ENCODE measurements at regions not wholly inside any gene's neighbourhood (a gene's known extent, or its start where the extent isn't known, plus 50 kb on each side); places are given as distances from the start of the nearest gene placed in this dataset.

GRCh38 chr17:71470062-71470461 is 650.8 kb upstream of the SOX9 start:
- H3K27me3 ChIP-seq (ENCODE audit: control insufficient read depth, extremely low read depth, insufficient read depth, low read length), result no peaks in the 10 kb centered on the region

DNA sequence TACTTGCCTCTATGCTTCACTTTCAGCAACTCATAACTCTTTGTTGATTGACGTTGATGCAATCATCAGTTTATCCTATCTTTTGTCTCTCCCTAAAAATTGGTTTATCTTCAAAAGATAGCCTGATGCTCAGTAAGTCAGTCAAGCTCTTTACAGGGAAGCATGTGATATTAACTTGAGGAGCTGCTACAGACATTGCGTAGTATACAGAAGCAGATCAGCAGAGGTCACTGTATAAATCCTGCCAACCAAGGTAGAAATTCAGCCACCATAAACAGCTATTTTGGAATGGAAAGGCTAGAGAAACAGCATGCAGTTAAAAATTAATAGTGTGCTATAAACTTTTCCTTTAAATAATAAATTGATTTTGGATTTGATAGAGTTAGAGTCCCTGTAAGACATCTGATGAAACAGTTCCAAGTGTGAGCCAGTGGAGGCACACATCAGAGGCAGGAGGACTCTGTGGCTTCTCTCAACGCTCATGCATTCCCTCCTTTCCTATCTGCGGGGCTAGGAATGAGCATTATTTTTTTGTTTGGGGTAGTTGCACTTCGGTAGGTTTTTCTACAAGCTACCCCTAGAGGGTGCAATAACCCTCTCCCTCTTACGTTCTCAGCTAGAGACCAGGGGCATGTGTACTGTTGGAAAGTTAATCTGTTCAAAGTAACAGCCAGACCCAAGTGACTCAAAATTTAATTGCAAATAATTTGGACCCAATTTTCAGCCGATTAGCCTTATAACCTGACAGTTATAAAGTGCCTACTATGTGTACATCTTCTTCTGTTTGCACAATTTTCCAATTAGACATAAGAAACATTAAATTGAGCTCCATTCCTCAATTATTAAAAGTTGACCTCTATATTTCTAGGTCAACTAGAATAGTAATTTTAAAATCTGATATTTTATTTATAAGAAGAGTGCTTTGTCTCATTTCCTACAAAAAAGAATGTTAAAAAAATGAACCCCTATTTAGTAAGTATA is 647.7 kb upstream of the SOX9 start:
- H4K20me1 ChIP-seq (ENCODE audit: control insufficient read depth, extremely low read depth, insufficient read depth, low read length), result no peaks in the 10 kb centered on the region
- TF ChIP-seq, protein P1, sequence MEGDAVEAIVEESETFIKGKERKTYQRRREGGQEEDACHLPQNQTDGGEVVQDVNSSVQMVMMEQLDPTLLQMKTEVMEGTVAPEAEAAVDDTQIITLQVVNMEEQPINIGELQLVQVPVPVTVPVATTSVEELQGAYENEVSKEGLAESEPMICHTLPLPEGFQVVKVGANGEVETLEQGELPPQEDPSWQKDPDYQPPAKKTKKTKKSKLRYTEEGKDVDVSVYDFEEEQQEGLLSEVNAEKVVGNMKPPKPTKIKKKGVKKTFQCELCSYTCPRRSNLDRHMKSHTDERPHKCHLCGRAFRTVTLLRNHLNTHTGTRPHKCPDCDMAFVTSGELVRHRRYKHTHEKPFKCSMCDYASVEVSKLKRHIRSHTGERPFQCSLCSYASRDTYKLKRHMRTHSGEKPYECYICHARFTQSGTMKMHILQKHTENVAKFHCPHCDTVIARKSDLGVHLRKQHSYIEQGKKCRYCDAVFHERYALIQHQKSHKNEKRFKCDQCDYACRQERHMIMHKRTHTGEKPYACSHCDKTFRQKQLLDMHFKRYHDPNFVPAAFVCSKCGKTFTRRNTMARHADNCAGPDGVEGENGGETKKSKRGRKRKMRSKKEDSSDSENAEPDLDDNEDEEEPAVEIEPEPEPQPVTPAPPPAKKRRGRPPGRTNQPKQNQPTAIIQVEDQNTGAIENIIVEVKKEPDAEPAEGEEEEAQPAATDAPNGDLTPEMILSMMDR (optimal IDR thresholded peaks at IDR 0.05 in 1 of 3, IDR thresholded peaks at IDR 0.05 in 1 of 3, conservative IDR thresholded peaks at IDR 0.05 in 1 of 3; ENCODE audit: extremely low read depth in 1 of 3, insufficient read depth in 2 of 3, low read length in 3 of 3), result peak; percentile 61 to 80 (median 66)
- TF ChIP-seq EZH2 (IDR thresholded peaks at IDR 0.05; ENCODE audit: low read length), result no peak
- DNase-seq (ENCODE audit: low read depth, low spot score) (peak; percentile 21), FAIRE-seq (peak; percentile 89)
- peaks cover 8% of the 10 kb centered on the region for H3K4me1 ChIP-seq (ENCODE audit: control insufficient read depth, extremely low read depth, insufficient read depth, low read length)
- H3K27ac ChIP-seq (ENCODE audit: control insufficient read depth, insufficient read depth, low read length), result no peak overlapping the region
- no peaks in the 10 kb centered on the region for H3K79me2 ChIP-seq (ENCODE audit: control insufficient read depth, insufficient read depth, low read length)
- H3K27me3 ChIP-seq (ENCODE audit: control insufficient read depth, extremely low read depth, insufficient read depth, low read length), result no peaks in the 10 kb centered on the region
- dilution Hi-C loops (cut with MboI; ENCODE audit: extremely low pct_ligation_motif_present, low sequenced_read_pairs), result no loop called here
- H3K9me3 ChIP-seq (ENCODE audit: control insufficient read depth, low read depth, low read length), result no peaks in the 10 kb centered on the region
- H3K4me3 ChIP-seq (ENCODE audit: control insufficient read depth in 2 of 3, extremely low read depth in 1 of 3, insufficient read depth in 2 of 3, low read depth in 1 of 3, low read length in 3 of 3), result no peak overlapping the region
- no peak overlapping the region for H3K4me2 ChIP-seq (ENCODE audit: control insufficient read depth, extremely low read depth, insufficient read depth, low read depth, low read length)
- no peak overlapping the region for H3K9ac ChIP-seq (ENCODE audit: control insufficient read depth, extremely low read depth, insufficient read depth, low read length)
- H3K36me3 ChIP-seq (ENCODE audit: control insufficient read depth in 2 of 2, extremely low read depth in 1 of 2, insufficient read depth in 2 of 2, low read length in 2 of 2), result no peaks in the 10 kb centered on the region
- H3K9me1 ChIP-seq (ENCODE audit: control insufficient read depth, extremely low read depth, insufficient read depth, low read length), result no peaks in the 10 kb centered on the region
- peak overlapping the region; percentile 43 for H2AFZ ChIP-seq (ENCODE audit: control insufficient read depth, low read length)

More at GRCh38 chr17:71470062-71470461, 650.8 kb upstream of the SOX9 start:
- Histone ChIP-seq H3K9me3 (ENCODE audit: control insufficient read depth, low read depth, low read length) (no peaks in the 10 kb centered on the region), H3K9ac (ENCODE audit: control insufficient read depth, extremely low read depth, insufficient read depth, low read length) (no peak overlapping the region), H3K36me3 (ENCODE audit: control insufficient read depth in 2 of 2, extremely low read depth in 1 of 2, insufficient read depth in 2 of 2, low read length in 2 of 2) (no peaks in the 10 kb centered on the region), H4K20me1 (ENCODE audit: control insufficient read depth, extremely low read depth, insufficient read depth, low read length) (no peaks in the 10 kb centered on the region), H2AFZ (ENCODE audit: control insufficient read depth, low read length) (no peak overlapping the region), H3K4me2 (ENCODE audit: control insufficient read depth, extremely low read depth, insufficient read depth, low read depth, low read length) (no peak overlapping the region), H3K9me1 (ENCODE audit: control insufficient read depth, extremely low read depth, insufficient read depth, low read length) (no peaks in the 10 kb centered on the region), H3K4me3 (ENCODE audit: control insufficient read depth in 2 of 3, extremely low read depth in 1 of 3, insufficient read depth in 2 of 3, low read depth in 1 of 3, low read length in 3 of 3) (no peak overlapping the region), H3K4me1 (ENCODE audit: control insufficient read depth, extremely low read depth, insufficient read depth, low read length) (peaks cover 8% of the 10 kb centered on the region), H3K79me2 (ENCODE audit: control insufficient read depth, insufficient read depth, low read length) (no peaks in the 10 kb centered on the region), H3K27ac (ENCODE audit: control insufficient read depth, insufficient read depth, low read length) (no peak overlapping the region)
- TF ChIP-seq, protein P1 (optimal IDR thresholded peaks at IDR 0.05 in 1 of 3, IDR thresholded peaks at IDR 0.05 in 1 of 3, conservative IDR thresholded peaks at IDR 0.05 in 1 of 3; ENCODE audit: extremely low read depth in 1 of 3, insufficient read depth in 2 of 3, low read length in 3 of 3), result no peak
- TF ChIP-seq EZH2 (IDR thresholded peaks at IDR 0.05; ENCODE audit: low read length), result no peak
- dilution Hi-C loops (cut with MboI; ENCODE audit: extremely low pct_ligation_motif_present, low sequenced_read_pairs), result no loop called here
- no peak for DNase-seq (ENCODE audit: low read depth, low spot score)
- peak; percentile 41 for FAIRE-seq

Data from keratinocyte (primary cell).